ENCODE measurements at regions not wholly inside any gene's neighbourhood (a gene's known extent, or its start where the extent isn't known, plus 50 kb on each side); places are given as distances from the start of the nearest gene placed in this dataset.

- no peak overlapping the region for H3K4me3 ChIP-seq (ENCODE audit: low read depth, low read length)
- in situ Hi-C loops (cut with HindIII; ENCODE audit: low sequenced_read_pairs) = no loop called here
- DNase-seq (ENCODE audit: low read depth, low spot score) = no peak
- no peak for TF ChIP-seq CTCF (IDR thresholded peaks at IDR 0.05; ENCODE audit: low read depth, low read length)
These were observed 430.9 kb downstream of the PID1 start for GRCh38 chr2:228840113-228840742.

- DNase-seq (ENCODE audit: low read depth, low spot score) = no peak
- in situ Hi-C loops (cut with HindIII; ENCODE audit: low sequenced_read_pairs) = no loop called here
- no peak overlapping the region for H3K4me3 ChIP-seq (ENCODE audit: low read depth, low read length)
- no peak for TF ChIP-seq CTCF (IDR thresholded peaks at IDR 0.05; ENCODE audit: low read depth, low read length)
These were observed 431.6 kb downstream of the PID1 start for GRCh38 chr2:228839421-228839876.

DNA sequence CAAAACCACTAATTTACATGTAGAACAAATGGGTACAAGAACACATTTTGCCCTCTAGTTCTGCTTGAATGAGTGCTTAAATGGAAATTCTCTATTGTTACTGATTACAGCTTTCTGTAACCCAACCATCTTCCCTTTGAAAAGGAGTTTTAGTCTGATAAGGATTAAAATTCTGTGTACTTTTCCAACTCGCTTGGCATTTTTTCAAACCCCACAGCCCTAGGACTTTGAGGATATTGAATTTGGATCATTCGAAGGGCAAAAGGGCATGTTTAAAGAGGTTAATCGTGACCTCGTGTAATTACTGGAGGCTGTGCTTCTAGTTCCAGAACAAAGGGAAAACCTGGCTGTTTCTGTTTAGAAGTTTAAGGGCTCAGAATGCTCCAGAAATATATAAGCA, 432.3 kb downstream of the PID1 start:
- DNase-seq (ENCODE audit: low read depth, low spot score) = no peak
- no peak for TF ChIP-seq CTCF (IDR thresholded peaks at IDR 0.05; ENCODE audit: low read depth, low read length)
- in situ Hi-C loops (cut with HindIII; ENCODE audit: low sequenced_read_pairs) = no loop called here
- no peak overlapping the region for H3K4me3 ChIP-seq (ENCODE audit: low read depth, low read length)

GRCh38 chr2:228828397-228828796, 442.7 kb downstream of the PID1 start:
- in situ Hi-C loops (cut with HindIII; ENCODE audit: low sequenced_read_pairs) = no loop called here
- DNase-seq (ENCODE audit: low read depth, low spot score) = no peak
- no peak for TF ChIP-seq CTCF (IDR thresholded peaks at IDR 0.05; ENCODE audit: low read depth, low read length)
- H3K4me3 ChIP-seq (ENCODE audit: low read depth, low read length) = no peak overlapping the region

GRCh38 chr2:228827056-228827700, 443.9 kb downstream of the PID1 start:
- TF ChIP-seq CTCF (IDR thresholded peaks at IDR 0.05; ENCODE audit: low read depth, low read length) = no peak
- in situ Hi-C loops (cut with HindIII; ENCODE audit: low sequenced_read_pairs) = no loop called here
- H3K4me3 ChIP-seq (ENCODE audit: low read depth, low read length) = no peak overlapping the region
- DNase-seq (ENCODE audit: low read depth, low spot score) = no peak

DNA sequence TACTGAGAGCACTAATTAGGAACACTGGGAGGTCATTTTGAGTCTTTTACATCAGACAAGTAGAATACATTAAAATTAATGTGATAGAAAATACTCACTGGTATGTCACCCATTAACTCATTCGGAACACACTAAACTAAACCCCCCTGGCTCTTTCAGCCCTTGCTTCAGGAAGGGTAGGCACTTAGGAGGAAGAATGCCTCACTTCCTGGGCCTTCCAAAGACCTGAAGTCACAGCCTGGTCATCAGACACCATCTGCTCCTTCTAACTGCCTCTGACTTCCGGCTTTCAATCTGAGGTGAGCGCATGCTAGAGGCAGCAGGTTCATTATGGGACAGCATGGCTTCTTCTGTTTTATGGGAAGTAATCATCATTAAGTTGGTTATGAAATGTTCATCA, 451.4 kb downstream of the PID1 start:
- TF ChIP-seq CTCF (IDR thresholded peaks at IDR 0.05; ENCODE audit: low read depth, low read length) = no peak
- no peak overlapping the region for H3K4me3 ChIP-seq (ENCODE audit: low read depth, low read length)
- no peak for DNase-seq (ENCODE audit: low read depth, low spot score)
- in situ Hi-C loops (cut with HindIII; ENCODE audit: low sequenced_read_pairs) = no loop called here
